ENCODE measurements at regions not wholly inside any gene's neighbourhood (a gene's known extent, or its start where the extent isn't known, plus 50 kb on each side); places are given as distances from the start of the nearest gene placed in this dataset.
"Not testable (repeated sequence)": the region's sequence is repeated elsewhere in the genome, so short reads cannot be mapped to it uniquely, and the experiment has no call there.

GRCh38 chr22:25426530-25427308 lies 137.8 kb upstream of the GRK3 start:
- not testable (repeated sequence) for DNase-seq (ENCODE audit: low read depth); H3K9me3 ChIP-seq (ENCODE audit: control insufficient read depth, low read length)

GRCh38 chr22:25431637-25432342 lies 132.7 kb upstream of the GRK3 start:
- not testable (repeated sequence) for H3K4me3 ChIP-seq (ENCODE audit: low read length); DNase-seq (ENCODE audit: low read depth); H3K4me1 ChIP-seq (ENCODE audit: control insufficient read depth, insufficient read depth, low read length); H3K9ac ChIP-seq (ENCODE audit: low read length); H3K9me3 ChIP-seq (ENCODE audit: control insufficient read depth, low read length); H3K36me3 ChIP-seq (ENCODE audit: control insufficient read depth, insufficient read depth, low read length, severe bottlenecking)
- peaks cover 12% of the 10 kb centered on the region for H3K27me3 ChIP-seq (replicated peaks; ENCODE audit: control insufficient read depth, insufficient read depth, low read length)

More at GRCh38 chr22:25426530-25427308, 137.8 kb upstream of the GRK3 start:
- peaks cover 11% of the 10 kb centered on the region for H3K27me3 ChIP-seq (replicated peaks; ENCODE audit: control insufficient read depth, insufficient read depth, low read length)
- not testable (repeated sequence) for H3K36me3 ChIP-seq (ENCODE audit: control insufficient read depth, insufficient read depth, low read length, severe bottlenecking); H3K4me3 ChIP-seq (ENCODE audit: low read length); H3K9ac ChIP-seq (ENCODE audit: low read length)
- peaks cover 20% of the 10 kb centered on the region for H3K4me1 ChIP-seq (ENCODE audit: control insufficient read depth, insufficient read depth, low read length)

- H3K9ac ChIP-seq (ENCODE audit: low read length); H3K36me3 ChIP-seq (ENCODE audit: control insufficient read depth, insufficient read depth, low read length, severe bottlenecking); H3K4me3 ChIP-seq (ENCODE audit: low read length); DNase-seq (ENCODE audit: low read depth); H3K4me1 ChIP-seq (ENCODE audit: control insufficient read depth, insufficient read depth, low read length); H3K9me3 ChIP-seq (ENCODE audit: control insufficient read depth, low read length): not testable (repeated sequence)
- peaks cover 15% of the 10 kb centered on the region for H3K27me3 ChIP-seq (replicated peaks; ENCODE audit: control insufficient read depth, insufficient read depth, low read length)
Observed at GRCh38 chr22:25433381-25433970, 131.0 kb upstream of the GRK3 start.

- H3K9ac ChIP-seq (ENCODE audit: low read length) = no peak overlapping the region
- no peaks in the 10 kb centered on the region for H3K9me3 ChIP-seq (ENCODE audit: control insufficient read depth, low read length)
- peaks cover 6% of the 10 kb centered on the region for H3K4me1 ChIP-seq (ENCODE audit: control insufficient read depth, insufficient read depth, low read length)
- DNase-seq (ENCODE audit: low read depth) = no peak
- H3K4me3 ChIP-seq (ENCODE audit: low read length) = no peak overlapping the region
- peaks cover 15% of the 10 kb centered on the region for H3K27me3 ChIP-seq (replicated peaks; ENCODE audit: control insufficient read depth, insufficient read depth, low read length)
- H3K36me3 ChIP-seq (ENCODE audit: control insufficient read depth, insufficient read depth, low read length, severe bottlenecking) = no peaks in the 10 kb centered on the region
Observed at GRCh38 chr22:25437414-25438160, 126.9 kb upstream of the GRK3 start.

- peaks cover 20% of the 10 kb centered on the region for H3K4me1 ChIP-seq (ENCODE audit: control insufficient read depth, insufficient read depth, low read length)
- no peaks in the 10 kb centered on the region for H3K36me3 ChIP-seq (ENCODE audit: control insufficient read depth, insufficient read depth, low read length, severe bottlenecking)
- no peak for DNase-seq (ENCODE audit: low read depth)
- H3K27me3 ChIP-seq (replicated peaks; ENCODE audit: control insufficient read depth, insufficient read depth, low read length) = no peaks in the 10 kb centered on the region
- H3K9me3 ChIP-seq (ENCODE audit: control insufficient read depth, low read length) = no peaks in the 10 kb centered on the region
- peak overlapping the region; percentile 95 for H3K9ac ChIP-seq (ENCODE audit: low read length)
- no peak overlapping the region for H3K4me3 ChIP-seq (ENCODE audit: low read length)
Observed at GRCh38 chr22:25447067-25447685, 117.3 kb upstream of the GRK3 start.

- DNase-seq (ENCODE audit: low read depth) = peak; percentile 95
- peak overlapping the region; percentile 95 for H3K9ac ChIP-seq (ENCODE audit: low read length)
- peak overlapping the region; percentile 93 for H3K4me3 ChIP-seq (ENCODE audit: low read length)
- H3K4me1 ChIP-seq (ENCODE audit: control insufficient read depth, insufficient read depth, low read length) = peaks cover 27% of the 10 kb centered on the region
- H3K27me3 ChIP-seq (replicated peaks; ENCODE audit: control insufficient read depth, insufficient read depth, low read length) = no peaks in the 10 kb centered on the region
- H3K36me3 ChIP-seq (ENCODE audit: control insufficient read depth, insufficient read depth, low read length, severe bottlenecking) = no peaks in the 10 kb centered on the region
- H3K9me3 ChIP-seq (ENCODE audit: control insufficient read depth, low read length) = no peaks in the 10 kb centered on the region
Observed at GRCh38 chr22:25447686-25448434, 116.6 kb upstream of the GRK3 start.

- Histone ChIP-seq H3K9me3 (ENCODE audit: control insufficient read depth, low read length) (no peaks in the 10 kb centered on the region), H3K36me3 (ENCODE audit: control insufficient read depth, insufficient read depth, low read length, severe bottlenecking) (peaks cover 1% of the 10 kb centered on the region), H3K4me1 (ENCODE audit: control insufficient read depth, insufficient read depth, low read length) (peaks cover 29% of the 10 kb centered on the region), H3K4me3 (ENCODE audit: low read length) (peak overlapping the region; percentile 93), H3K9ac (ENCODE audit: low read length) (peak overlapping the region; percentile 95), H3K27me3 (replicated peaks; ENCODE audit: control insufficient read depth, insufficient read depth, low read length) (no peaks in the 10 kb centered on the region)
- DNase-seq (ENCODE audit: low read depth) = peak; percentile 67
Observed at GRCh38 chr22:25448435-25449051, 115.9 kb upstream of the GRK3 start.

GRCh38 chr22:25449781-25450317 lies 114.6 kb upstream of the GRK3 start:
- Histone ChIP-seq H3K27me3 (replicated peaks; ENCODE audit: control insufficient read depth, insufficient read depth, low read length) (no peaks in the 10 kb centered on the region), H3K9ac (ENCODE audit: low read length) (peak overlapping the region; percentile 95), H3K9me3 (ENCODE audit: control insufficient read depth, low read length) (no peaks in the 10 kb centered on the region), H3K4me1 (ENCODE audit: control insufficient read depth, insufficient read depth, low read length) (peaks cover 29% of the 10 kb centered on the region), H3K4me3 (ENCODE audit: low read length) (peak overlapping the region; percentile 93), H3K36me3 (ENCODE audit: control insufficient read depth, insufficient read depth, low read length, severe bottlenecking) (peaks cover 7% of the 10 kb centered on the region)
- no peak for DNase-seq (ENCODE audit: low read depth)

- Histone ChIP-seq H3K36me3 (ENCODE audit: control insufficient read depth, insufficient read depth, low read length, severe bottlenecking) (peaks cover 10% of the 10 kb centered on the region), H3K4me1 (ENCODE audit: control insufficient read depth, insufficient read depth, low read length) (peaks cover 29% of the 10 kb centered on the region), H3K27me3 (replicated peaks; ENCODE audit: control insufficient read depth, insufficient read depth, low read length) (no peaks in the 10 kb centered on the region), H3K4me3 (ENCODE audit: low read length) (peak overlapping the region; percentile 75), H3K9me3 (ENCODE audit: control insufficient read depth, low read length) (no peaks in the 10 kb centered on the region), H3K9ac (ENCODE audit: low read length) (peak overlapping the region; percentile 60)
- DNase-seq (ENCODE audit: low read depth) = peak; percentile 21
Observed at GRCh38 chr22:25451480-25452114, 112.9 kb upstream of the GRK3 start.

Measured in adipocyte (in vitro differentiated cells).